ENCODE measurements at regions not wholly inside any gene's neighbourhood (a gene's known extent, or its start where the extent isn't known, plus 50 kb on each side); places are given as distances from the start of the nearest gene placed in this dataset.

GRCh38 chr12:87216436-87216835, 812.8 kb downstream of the C12orf50 start:
- Mint-ChIP-seq H3K9me3 (no peaks in the 10 kb centered on the region), H3K4me1 (no peaks in the 10 kb centered on the region), H3K36me3 (ENCODE audit: insufficient read depth in 1 of 3, low read depth in 3 of 3) (no peaks in the 10 kb centered on the region), H3K4me3 (no peak overlapping the region), H3K27ac (no peak overlapping the region), H3K27me3 (ENCODE audit: low read depth) (no peaks in the 10 kb centered on the region)
- no peak for DNase-seq
- no peak overlapping the region for H3K27ac ChIP-seq (ENCODE audit: insufficient read length, low read depth, low read length)
- no peak overlapping the region for H2AFZ ChIP-seq (ENCODE audit: low read length)
- no peak overlapping the region for H3K9ac ChIP-seq (ENCODE audit: extremely low read depth, insufficient read length, low read length)
- H3K9me3 ChIP-seq (ENCODE audit: control insufficient read depth, low read depth, low read length), result no peaks in the 10 kb centered on the region
- no peaks in the 10 kb centered on the region for H3K27me3 ChIP-seq (ENCODE audit: insufficient read depth, low read length)
- no peak overlapping the region for H3K23ac ChIP-seq (ENCODE audit: insufficient read length, low read depth, low read length)
- H2BK15ac ChIP-seq (ENCODE audit: low read depth, low read length), result no peak overlapping the region
- WGBS (ENCODE audit: extremely low coverage, insufficient read length, low lambda C conversion rate), result no CpG with 5 or more reads among the region's 4 CpGs
- no peak overlapping the region for H3K56ac ChIP-seq (ENCODE audit: insufficient read length, low read depth, low read length)
- no peak for TF ChIP-seq CTCF (conservative IDR thresholded peaks at IDR 0.05)
- H3K23me2 ChIP-seq (ENCODE audit: insufficient read length, low read depth, low read length, poor library complexity, severe bottlenecking), result no peaks in the 10 kb centered on the region
- H3K4me2 ChIP-seq (ENCODE audit: insufficient read depth, insufficient read length, low read length), result no peak overlapping the region
- no peak overlapping the region for H2AK5ac ChIP-seq (ENCODE audit: insufficient read length, low read length)
- H4K20me1 ChIP-seq (ENCODE audit: control insufficient read depth, insufficient read depth, insufficient read length), result no peaks in the 10 kb centered on the region
- H3K4me1 ChIP-seq (ENCODE audit: insufficient read depth, low read length), result no peaks in the 10 kb centered on the region
- H3K79me2 ChIP-seq (ENCODE audit: insufficient read depth, low read length), result no peaks in the 10 kb centered on the region
- no peak overlapping the region for H2BK120ac ChIP-seq (ENCODE audit: low read depth, low read length, poor library complexity, severe bottlenecking)
- no peak overlapping the region for H3K4ac ChIP-seq (ENCODE audit: low read depth, low read length)
- no peak overlapping the region for H2BK5ac ChIP-seq (ENCODE audit: insufficient read length, low read length)
- no peak overlapping the region for H2BK12ac ChIP-seq (ENCODE audit: insufficient read length, low read depth, low read length)
- H3K14ac ChIP-seq (ENCODE audit: insufficient read depth, low read length), result no peak overlapping the region
- H2BK20ac ChIP-seq (ENCODE audit: low read depth, low read length, poor library complexity, severe bottlenecking), result no peak overlapping the region
- no peak overlapping the region for H4K5ac ChIP-seq (ENCODE audit: insufficient read length, low read depth, low read length)
- no peak overlapping the region for H4K8ac ChIP-seq (replicated peaks; ENCODE audit: insufficient read length, low read depth, low read length)
- H3K18ac ChIP-seq (ENCODE audit: insufficient read length, low read depth, low read length), result no peak overlapping the region
- no peaks in the 10 kb centered on the region for H3K79me1 ChIP-seq (ENCODE audit: insufficient read depth, low read depth, low read length, poor library complexity, severe bottlenecking)
- H3T11ph ChIP-seq (ENCODE audit: low read length), result no peak overlapping the region
- no peak overlapping the region for H4K91ac ChIP-seq (ENCODE audit: insufficient read length, low read depth, low read length)
